SK-MEL-5 (cell line): ENCODE measurements at regions not wholly inside any gene's neighbourhood (a gene's known extent, or its start where the extent isn't known, plus 50 kb on each side); places are given as distances from the start of the nearest gene placed in this dataset.
"Not testable (repeated sequence)": the region's sequence is repeated elsewhere in the genome, so short reads cannot be mapped to it uniquely, and the experiment has no call there.

Experiments used
- DNase-seq: peaks from one replicate; pipeline ENCODE4 v3.0.0-alpha.2; 2016; ENCODE audit warnings: low read depth, low spot score
- in situ Hi-C: cut with HindIII; loops from 2 replicates; pipeline ENCODE4 v1.10.0; 2016; ENCODE audit warnings: low sequenced_read_pairs, high pct_unique_total_duplicates, low pct_unique_long_range_greater_than_20kb

DNA sequence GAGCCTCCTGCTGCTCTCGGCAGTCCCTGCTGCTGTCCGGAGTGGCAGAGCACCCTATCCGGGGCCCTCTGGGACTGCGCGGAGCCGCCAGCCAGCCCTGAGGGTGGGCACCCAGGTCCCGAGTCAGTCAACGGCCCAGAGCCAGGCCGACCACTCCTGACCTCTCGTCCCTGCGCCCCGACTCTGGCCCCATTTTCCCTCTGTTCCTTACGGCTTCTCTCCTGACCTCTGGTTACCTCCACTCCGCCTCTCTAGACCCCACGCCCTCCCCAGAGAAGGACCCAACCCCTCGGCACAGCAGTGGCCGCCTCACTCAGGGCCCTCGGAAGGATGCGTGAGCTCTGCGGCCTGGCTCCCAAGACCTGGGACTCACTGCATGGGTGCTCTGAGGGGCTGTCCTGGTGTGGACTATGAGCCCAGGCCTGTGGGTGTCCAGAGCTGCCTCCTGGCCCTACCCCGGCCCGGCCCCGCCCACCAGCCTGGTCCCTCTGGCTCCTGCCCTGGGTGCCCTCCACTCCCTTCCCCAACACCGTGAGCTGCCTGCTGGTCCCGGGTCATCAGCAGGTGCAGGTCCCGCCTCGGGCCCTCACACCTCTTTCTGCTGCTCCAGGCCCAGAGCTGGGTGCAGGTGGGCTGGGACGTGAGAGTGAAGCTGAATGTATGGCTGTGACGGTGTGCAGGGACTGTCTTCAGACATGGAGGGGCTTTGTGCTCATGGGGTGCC lies 71.8 kb downstream of the TMEM121 start:
- DNase-seq, in situ Hi-C loops: not testable (repeated sequence)

GRCh38 chr14:105598925-105599586 lies 72.7 kb downstream of the TMEM121 start:
- DNase-seq, in situ Hi-C loops: not testable (repeated sequence)

GRCh38 chr14:105600195-105600938 lies 74.0 kb downstream of the TMEM121 start:
- in situ Hi-C loops, DNase-seq: not testable (repeated sequence)

- in situ Hi-C loops: no loop called here
- DNase-seq: no peak
Observed at GRCh38 chr14:105600939-105601359, 74.6 kb downstream of the TMEM121 start.

DNA sequence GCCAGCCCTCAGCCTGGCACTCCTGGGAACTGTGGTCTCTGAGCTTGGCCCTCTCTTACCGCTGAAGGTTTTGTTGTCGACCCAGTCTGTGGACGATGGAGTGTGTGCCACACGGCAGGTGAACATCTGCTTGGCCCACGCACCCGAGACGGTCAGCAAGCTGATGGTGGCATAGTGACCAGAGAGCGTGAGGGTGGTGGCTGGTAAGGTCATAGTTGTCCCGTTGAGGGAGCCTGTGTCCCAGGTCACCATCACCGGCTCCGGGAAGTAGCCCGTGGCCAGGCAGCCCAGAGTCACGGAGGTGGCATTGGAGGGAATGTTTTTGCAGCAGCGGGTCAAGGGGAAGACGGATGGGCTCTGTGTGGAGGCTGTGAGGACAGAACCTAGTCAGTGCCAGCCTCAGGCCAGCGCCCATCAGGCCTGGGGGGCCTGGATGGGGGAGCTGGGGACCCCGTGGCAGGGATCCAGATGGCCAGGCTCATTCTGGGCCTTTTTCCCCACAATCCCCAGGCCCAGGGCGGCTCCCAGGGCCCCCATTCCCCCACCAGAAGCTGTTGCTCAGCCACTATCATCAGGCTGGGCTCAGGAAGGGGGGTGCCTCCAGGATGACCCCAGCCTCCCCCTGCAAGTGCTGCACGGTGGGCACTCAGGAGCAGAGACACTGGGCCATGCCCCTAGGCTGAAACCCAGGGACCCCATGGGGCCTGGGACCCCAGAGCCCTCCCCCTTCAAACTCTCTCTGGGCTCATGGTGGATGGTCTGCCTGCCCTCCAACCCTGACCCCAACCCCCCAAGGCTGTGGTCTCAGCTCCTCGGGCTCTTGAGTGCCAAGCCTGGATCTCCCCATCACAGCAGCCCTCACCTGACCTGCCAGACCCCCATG lies 75.2 kb downstream of the TMEM121 start:
- DNase-seq: no peak
- in situ Hi-C loops: no loop called here

DNA sequence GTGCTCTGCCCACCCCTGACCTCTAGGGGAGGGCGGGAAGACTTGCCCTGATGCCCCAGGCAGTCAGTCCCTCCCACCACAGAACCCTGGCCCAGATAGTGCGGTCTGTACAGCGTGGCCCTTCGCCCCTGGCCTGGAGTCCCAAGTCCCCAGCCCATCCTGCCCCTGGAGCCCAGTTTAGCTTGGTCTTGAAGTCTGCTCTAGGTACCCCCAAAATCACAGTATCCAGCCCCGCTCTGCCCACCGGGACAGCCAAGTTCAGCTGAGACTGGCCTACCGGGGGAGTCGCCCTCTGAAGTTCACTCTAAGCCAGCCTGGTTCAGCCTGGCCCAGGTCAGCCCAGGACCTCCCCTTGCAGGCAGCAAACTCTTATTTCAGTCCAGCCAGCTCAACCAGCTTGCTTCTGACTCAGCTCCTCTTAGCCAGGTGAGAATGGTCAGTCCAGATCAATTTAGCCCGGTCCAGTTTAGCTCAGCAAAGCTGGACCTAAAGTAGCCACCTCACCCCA lies 75.9 kb downstream of the TMEM121 start:
- DNase-seq: no peak
- in situ Hi-C loops: no loop called here

DNA sequence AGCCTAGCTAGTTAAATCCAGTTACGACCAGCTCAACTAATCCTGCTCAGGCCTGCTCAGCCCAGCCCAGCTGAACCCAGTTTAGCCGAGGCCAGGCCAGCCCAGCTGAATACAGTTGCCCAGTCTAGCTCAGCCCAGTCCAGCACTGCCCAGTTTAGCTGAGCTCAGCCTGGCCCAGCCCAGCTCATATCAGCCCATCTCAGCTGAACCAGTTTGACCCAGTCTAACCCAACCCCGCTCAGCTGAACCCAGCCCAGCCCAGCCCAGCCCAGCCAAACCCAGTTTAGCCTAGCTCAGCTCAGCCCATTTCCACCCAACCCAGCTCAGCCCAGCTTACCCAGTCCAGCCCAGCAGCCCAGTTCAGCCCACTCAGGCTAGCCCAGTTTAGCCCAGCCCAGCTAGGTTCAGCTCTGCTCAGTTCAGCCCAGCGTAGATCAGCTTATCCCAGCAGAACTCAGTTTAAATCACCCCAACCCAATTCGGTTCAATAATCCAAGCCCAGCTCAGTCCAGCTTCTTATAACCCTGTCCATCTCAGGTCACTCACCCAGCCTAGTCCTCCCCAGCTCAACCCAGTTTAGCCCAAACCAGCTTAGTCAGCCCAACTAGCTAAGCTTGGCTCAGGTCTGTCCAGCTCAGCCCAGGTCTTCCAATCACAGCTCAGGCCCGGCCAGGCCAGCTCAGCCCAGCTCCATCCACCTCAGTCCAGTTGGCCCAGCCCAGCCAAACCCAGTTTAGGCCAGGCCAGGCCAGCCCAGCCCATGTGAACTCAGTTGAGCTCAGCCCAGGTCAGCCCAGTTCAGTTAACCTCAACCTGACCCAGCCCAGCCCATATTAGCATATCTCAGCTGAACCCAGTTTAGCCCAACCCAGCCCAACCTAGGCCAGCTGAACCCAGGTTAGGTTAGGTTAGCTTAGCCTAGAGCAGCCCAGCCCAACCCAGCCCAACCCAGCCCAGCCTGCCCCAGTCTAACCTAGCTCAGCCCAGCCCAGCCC lies 76.7 kb downstream of the TMEM121 start:
- in situ Hi-C loops: no loop called here
- no peak for DNase-seq

GRCh38 chr14:105604531-105605463 lies 78.4 kb downstream of the TMEM121 start:
- DNase-seq, in situ Hi-C loops: not testable (repeated sequence)

- DNase-seq: no peak
- in situ Hi-C loops: no loop called here
Observed at GRCh38 chr14:105605464-105606304, 79.3 kb downstream of the TMEM121 start.

DNA sequence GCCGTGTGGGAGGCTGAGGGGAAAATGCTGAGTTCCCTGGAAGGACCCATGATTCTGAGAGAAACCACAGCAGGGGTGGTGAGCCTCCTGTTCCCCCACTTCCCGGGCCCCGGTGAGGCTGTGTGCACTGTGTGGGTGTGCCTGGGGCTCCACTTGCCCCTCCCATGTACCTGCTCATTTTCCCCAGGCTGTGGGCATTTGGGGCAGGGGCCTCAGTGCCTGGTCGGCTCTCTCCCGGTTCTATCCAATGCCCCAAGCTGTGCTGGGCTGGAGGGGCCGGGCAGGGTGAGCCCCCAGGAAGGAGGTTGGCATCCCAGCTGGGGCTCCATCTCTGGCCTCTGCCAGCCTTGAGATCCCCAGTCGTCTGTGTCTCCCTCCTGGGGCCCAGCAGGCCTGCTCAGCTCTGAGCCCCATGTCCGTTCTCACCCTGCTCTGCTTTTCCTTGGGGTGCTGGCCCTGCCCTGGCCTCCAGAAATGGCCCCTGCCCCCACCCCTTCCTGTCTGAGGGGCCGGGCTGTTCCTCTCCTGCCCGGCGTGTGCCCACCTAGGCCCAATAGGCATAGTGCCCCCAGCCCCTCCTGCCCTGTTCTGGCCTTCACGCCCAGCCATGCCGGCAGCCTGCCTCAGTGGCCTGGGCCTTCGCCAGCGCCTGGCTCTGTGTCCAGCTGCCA lies 80.1 kb downstream of the TMEM121 start:
- in situ Hi-C loops, DNase-seq: not testable (repeated sequence)

- in situ Hi-C loops, DNase-seq: not testable (repeated sequence)
Observed at GRCh38 chr14:105607025-105607424, 80.6 kb downstream of the TMEM121 start.

GRCh38 chr14:105614987-105615386 lies 88.6 kb downstream of the TMEM121 start:
- DNase-seq, in situ Hi-C loops: not testable (repeated sequence)

DNA sequence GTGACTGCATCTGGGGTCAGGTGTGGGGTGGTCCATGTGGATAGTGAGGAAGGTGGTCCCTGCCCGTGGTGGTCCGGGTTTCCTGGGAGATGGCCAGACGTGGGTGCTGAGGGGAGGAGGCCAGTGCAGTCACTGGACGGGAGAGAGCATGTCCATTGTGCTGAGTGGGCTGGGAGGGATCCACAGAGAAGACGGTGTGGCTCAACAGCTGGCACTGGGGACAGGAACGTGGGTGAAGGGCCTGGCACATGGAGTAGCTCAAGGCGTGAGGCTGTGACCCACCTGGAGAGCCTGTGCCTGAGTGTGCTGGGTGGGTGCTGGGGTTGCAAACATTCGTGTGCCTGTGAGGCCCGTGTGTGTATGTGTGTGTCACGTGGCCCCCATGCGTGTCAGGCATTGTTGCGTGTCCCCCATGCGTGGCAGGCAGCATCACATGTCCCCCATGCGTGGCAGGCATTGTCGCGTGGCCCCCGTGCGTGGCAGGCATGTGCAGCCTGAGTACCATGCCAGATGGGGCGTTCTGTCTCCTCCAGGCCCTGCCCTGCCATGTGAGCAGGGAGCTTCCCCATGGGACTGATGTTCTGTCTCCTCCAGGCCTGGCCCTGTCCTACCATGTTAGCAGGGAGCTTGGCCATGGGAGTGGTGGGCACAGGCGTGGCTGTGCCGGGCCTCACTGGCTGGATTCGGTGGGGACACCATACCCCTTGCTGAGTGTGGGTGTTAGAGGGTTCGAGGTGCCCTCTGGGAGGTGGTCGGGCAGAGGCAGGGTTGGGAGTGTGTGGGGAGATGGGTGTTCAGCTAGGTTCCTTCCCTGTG lies 89.8 kb downstream of the TMEM121 start:
- DNase-seq, in situ Hi-C loops: not testable (repeated sequence)
